Upper lobe of left lung (tissue), 6 donors: ENCODE measurements at regions not wholly inside any gene's neighbourhood (a gene's known extent, or its start where the extent isn't known, plus 50 kb on each side); places are given as distances from the start of the nearest gene placed in this dataset.

Experiments
- ATAC-seq, 2 donors: fragments of 200-7000 bp; cut with Tn5 transposase; one replicate each; pipeline ENCODE4 v1.9.1; 2022; ENCODE audit warnings: mild to moderate bottlenecking in 2 of 2, moderate library complexity in 2 of 2; ENCODE audit not compliant: low FRiP score in 2 of 2
- DNase-seq, 2 donors: peaks; one replicate each; pipeline ENCODE4 v3.0.0-alpha.2; 2019 to 2020
- H3K27ac ChIP-seq, 4 donors: fragments of 200-600 bp; sonication (generic); one replicate each; pipeline ENCODE4 v1.5.1; 2016 to 2019
- H3K27me3 ChIP-seq, 4 donors: fragments of 200-600 bp; sonication (generic); one replicate each; pipeline ENCODE4 v1.5.1; 2017 to 2019
- H3K36me3 ChIP-seq, 4 donors: fragments of 200-600 bp; sonication (generic); one replicate each; pipeline ENCODE4 v1.5.1; 2016 to 2019
- H3K4me1 ChIP-seq, 4 donors: fragments of 200-600 bp; sonication (generic); one replicate each; pipeline ENCODE4 v1.5.1; 2018 to 2019
- H3K4me3 ChIP-seq, 4 donors: fragments of 200-600 bp; sonication (generic); one replicate each; pipeline ENCODE4 v1.5.1; 2017 to 2019; ENCODE audit warnings: mild to moderate bottlenecking in 2 of 4, moderate library complexity in 1 of 4
- H3K9me3 ChIP-seq, 4 donors: fragments of 200-600 bp; sonication (generic); one replicate each; pipeline ENCODE4 v1.5.1; 2018 to 2019
- EP300 ChIP-seq, 4 donors: sonication (generic); formaldehyde crosslinking; IDR thresholded peaks; one replicate each; pipeline ENCODE4 v1.5.1; 2017; ENCODE audit warnings: antibody characterized with exemption in 4 of 4, control low read depth in 2 of 4
- POLR2A ChIP-seq, 4 donors: fragments of 450-650 bp; IDR thresholded peaks; one replicate each; pipeline ENCODE4 v1.5.1; 2016 to 2017; ENCODE audit warnings: antibody characterized with exemption in 4 of 4, mild to moderate bottlenecking in 2 of 4
- POLR2AphosphoS5 ChIP-seq, 2 donors: sonication (generic); formaldehyde crosslinking; IDR thresholded peaks; one replicate each; pipeline ENCODE4 v1.5.1; 2017; ENCODE audit warnings: antibody characterized with exemption in 2 of 2
- WGBS, 2 donors: methylation state at CpG; one replicate each; pipeline ENCODE4 v1.1.5; 2017 to 2018; 5-methylcytosine and 5-hydroxymethylcytosine counted together
- TF ChIP-seq, protein P1 (sequence below), 6 experiments: fragments of 450-650 bp in 4 of 6; fragments of 200-600 bp in 2 of 6; sonication (generic) in 2 of 6; IDR thresholded peaks; one replicate each; pipeline ENCODE4 v1.5.1; 2016 to 2019; ENCODE audit warnings: antibody characterized with exemption in 6 of 6
- donor health status: DM: no; HTN: no; CAD: no; lungs with moderate emphysema.
- donor health status: DM: no; HTN: yes; CAD: no; lungs with severe emphysema.

DNA sequence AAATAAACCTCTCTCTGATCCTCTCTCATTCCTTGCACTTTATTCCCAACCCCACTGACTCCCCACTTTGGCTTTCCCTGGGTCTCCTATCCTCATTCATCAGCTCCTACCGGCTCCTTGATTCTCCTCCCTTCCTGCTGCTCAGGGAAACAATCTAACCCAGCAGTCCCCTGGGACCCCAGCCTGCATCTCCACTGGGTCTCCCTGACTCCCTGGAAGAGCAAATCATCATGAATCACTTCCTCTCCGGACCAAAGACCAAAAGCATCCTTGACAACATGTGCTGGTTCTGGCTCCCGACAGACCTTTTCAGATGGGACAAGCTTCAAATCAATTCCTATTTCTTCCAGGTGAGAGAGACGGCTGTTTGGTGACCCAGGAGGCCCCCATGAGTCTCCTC, 76.6 kb downstream of the HSPB8 start:
- H3K9me3 ChIP-seq: no peaks in the 10 kb centered on the region
- TF ChIP-seq EP300 (IDR thresholded peaks at IDR 0.05) (no peak), POLR2AphosphoS5 (IDR thresholded peaks at IDR 0.05) (no peak)
- TF ChIP-seq, protein P1, sequence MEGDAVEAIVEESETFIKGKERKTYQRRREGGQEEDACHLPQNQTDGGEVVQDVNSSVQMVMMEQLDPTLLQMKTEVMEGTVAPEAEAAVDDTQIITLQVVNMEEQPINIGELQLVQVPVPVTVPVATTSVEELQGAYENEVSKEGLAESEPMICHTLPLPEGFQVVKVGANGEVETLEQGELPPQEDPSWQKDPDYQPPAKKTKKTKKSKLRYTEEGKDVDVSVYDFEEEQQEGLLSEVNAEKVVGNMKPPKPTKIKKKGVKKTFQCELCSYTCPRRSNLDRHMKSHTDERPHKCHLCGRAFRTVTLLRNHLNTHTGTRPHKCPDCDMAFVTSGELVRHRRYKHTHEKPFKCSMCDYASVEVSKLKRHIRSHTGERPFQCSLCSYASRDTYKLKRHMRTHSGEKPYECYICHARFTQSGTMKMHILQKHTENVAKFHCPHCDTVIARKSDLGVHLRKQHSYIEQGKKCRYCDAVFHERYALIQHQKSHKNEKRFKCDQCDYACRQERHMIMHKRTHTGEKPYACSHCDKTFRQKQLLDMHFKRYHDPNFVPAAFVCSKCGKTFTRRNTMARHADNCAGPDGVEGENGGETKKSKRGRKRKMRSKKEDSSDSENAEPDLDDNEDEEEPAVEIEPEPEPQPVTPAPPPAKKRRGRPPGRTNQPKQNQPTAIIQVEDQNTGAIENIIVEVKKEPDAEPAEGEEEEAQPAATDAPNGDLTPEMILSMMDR (IDR thresholded peaks at IDR 0.05): no peak
- peaks cover 5 to 12% (median 10%) of the 10 kb centered on the region in 4 donors for H3K4me1 ChIP-seq
- no peaks in the 10 kb centered on the region for H3K27me3 ChIP-seq
- no peaks in the 10 kb centered on the region for H3K36me3 ChIP-seq
- DNase-seq: no peak
- ATAC-seq: no peak
- WGBS, 2 donors: 81 to 84% methylated on average over 4 of the region's 4 CpGs
- H3K4me3 ChIP-seq: no peak overlapping the region
- H3K27ac ChIP-seq: no peak overlapping the region

DNA sequence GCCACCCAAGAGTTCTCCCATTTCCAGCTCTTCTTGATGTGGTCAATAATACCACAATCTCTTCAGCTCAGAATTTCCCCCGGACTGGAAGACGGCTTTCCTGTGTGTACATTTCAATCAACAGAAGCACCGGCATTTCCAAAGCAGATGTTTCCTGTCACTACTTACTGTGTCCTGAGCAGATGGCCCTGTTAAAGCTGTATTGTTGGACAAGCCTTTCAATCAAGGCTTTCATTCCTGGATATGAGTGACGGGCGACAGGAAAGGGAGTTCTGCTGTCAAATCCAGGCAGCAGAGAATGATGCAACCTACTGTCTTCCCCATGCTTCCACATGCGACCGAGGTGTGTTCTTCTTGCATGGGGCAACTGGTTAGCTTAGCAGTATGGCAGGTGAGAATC, 76.4 kb upstream of the CCDC60 start:
- WGBS, 2 donors: 20 to 36% methylated on average over 6 to 7 of the region's 7 CpGs
- H3K27ac ChIP-seq: peak overlapping the region in 2 of 4 donors; percentile 40 to 59
- H3K9me3 ChIP-seq: no peaks in the 10 kb centered on the region
- H3K4me3 ChIP-seq: no peak overlapping the region
- TF ChIP-seq EP300 (IDR thresholded peaks at IDR 0.05) (peak in 3 of 4 donors; percentile 74 to 98 (median 91)), POLR2A (IDR thresholded peaks at IDR 0.05) (no peak), POLR2AphosphoS5 (IDR thresholded peaks at IDR 0.05) (peak; percentile 90)
- TF ChIP-seq, protein P1 (IDR thresholded peaks at IDR 0.05): no peak
- DNase-seq (peak in 1 of 2 donors; percentile 29), ATAC-seq (peak in 1 of 2 donors; percentile 20)
- H3K4me1 ChIP-seq: peaks cover 5 to 12% (median 10%) of the 10 kb centered on the region in 4 donors
- H3K36me3 ChIP-seq: no peaks in the 10 kb centered on the region
- no peaks in the 10 kb centered on the region for H3K27me3 ChIP-seq

DNA sequence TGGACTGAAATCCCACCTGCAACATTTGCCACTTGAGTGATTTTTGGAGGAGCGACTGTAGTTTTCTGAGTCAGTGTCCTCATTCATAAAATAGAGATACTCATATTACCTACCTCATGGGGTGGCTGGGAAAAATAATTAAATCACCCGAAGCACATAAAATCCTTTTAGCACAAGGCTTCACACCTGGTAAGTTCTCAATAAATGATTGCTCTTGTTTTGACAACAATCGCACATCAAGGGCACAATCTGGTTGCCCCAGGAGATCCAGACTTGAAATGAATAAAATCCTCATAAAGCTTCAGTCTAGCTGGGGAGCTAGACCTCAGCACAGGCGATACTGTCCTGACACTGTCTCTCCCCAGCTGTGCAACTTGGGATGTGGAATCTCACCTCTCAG, 76.0 kb upstream of the CCDC60 start:
- no peaks in the 10 kb centered on the region for H3K36me3 ChIP-seq
- no peak for ATAC-seq
- H3K27ac ChIP-seq: peak overlapping the region in 3 of 4 donors; percentile 29 to 59 (median 40)
- WGBS, 2 donors: 49 to 66% methylated on average over 4 of the region's 4 CpGs
- DNase-seq: no peak
- peaks cover 5 to 12% (median 10%) of the 10 kb centered on the region in 4 donors for H3K4me1 ChIP-seq
- H3K9me3 ChIP-seq: no peaks in the 10 kb centered on the region
- no peak overlapping the region for H3K4me3 ChIP-seq
- TF ChIP-seq POLR2A (IDR thresholded peaks at IDR 0.05) (no peak), EP300 (IDR thresholded peaks at IDR 0.05) (no peak), POLR2AphosphoS5 (IDR thresholded peaks at IDR 0.05) (no peak)
- TF ChIP-seq, protein P1 (IDR thresholded peaks at IDR 0.05): no peak
- H3K27me3 ChIP-seq: no peaks in the 10 kb centered on the region

DNA sequence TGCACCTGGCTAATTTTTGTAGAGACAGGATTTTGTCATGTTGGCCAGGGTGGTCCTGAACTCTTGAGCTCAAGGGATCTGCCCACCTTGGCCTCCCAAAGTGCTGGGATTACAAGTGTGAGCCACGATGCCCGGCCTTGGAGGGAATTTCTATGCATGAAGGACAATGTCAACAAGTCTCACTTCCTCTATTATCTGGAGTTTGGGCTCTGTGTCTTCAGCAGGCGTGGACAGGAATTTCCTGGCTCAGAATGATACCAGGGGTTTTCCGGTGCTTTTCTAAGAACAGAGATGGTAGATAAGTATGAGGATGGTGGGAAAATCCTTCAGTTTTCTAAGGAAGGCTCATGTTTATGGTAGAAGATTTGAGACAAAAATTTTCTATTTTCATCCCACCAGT, 75.0 kb upstream of the CCDC60 start:
- WGBS, 2 donors: 13 to 14% methylated on average over 4 of the region's 4 CpGs
- H3K27ac ChIP-seq: peak overlapping the region in 3 of 4 donors; percentile 42 to 59 (median 43)
- H3K4me3 ChIP-seq: no peak overlapping the region
- H3K4me1 ChIP-seq: peaks cover 5 to 12% (median 10%) of the 10 kb centered on the region in 4 donors
- ATAC-seq (no peak), DNase-seq (no peak)
- H3K9me3 ChIP-seq: no peaks in the 10 kb centered on the region
- H3K36me3 ChIP-seq: no peaks in the 10 kb centered on the region
- H3K27me3 ChIP-seq: no peaks in the 10 kb centered on the region
- TF ChIP-seq EP300 (IDR thresholded peaks at IDR 0.05) (peak in 2 of 4 donors; percentile 89 to 90), POLR2AphosphoS5 (IDR thresholded peaks at IDR 0.05) (peak; percentile 46 to 88), POLR2A (IDR thresholded peaks at IDR 0.05) (no peak)
- TF ChIP-seq, protein P1 (IDR thresholded peaks at IDR 0.05): no peak

DNA sequence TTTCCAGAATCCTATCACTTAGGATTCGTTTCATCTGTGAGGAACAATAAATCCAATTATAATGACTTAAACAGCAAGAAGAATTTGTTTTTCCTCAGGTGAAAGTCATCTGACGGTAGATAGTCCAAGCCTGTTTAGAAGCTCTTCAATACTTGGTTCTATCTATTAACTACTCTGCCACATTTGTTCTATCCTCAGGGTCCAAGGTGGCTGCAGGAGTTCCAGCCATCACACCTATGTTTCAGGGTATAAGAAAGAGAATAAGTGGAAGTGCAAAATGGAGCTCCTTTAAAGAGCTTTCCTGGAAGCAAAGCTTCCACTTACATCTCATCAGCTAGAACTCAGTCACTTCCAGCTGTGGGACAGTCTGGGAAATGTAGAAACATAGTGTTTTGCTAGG, 72.1 kb upstream of the CCDC60 start:
- WGBS, 2 donors: 87 to 88% methylated on average over 2 of the region's 2 CpGs
- Histone ChIP-seq H3K4me1 (peaks cover 5 to 12% (median 10%) of the 10 kb centered on the region in 4 donors), H3K27ac (no peak overlapping the region), H3K4me3 (no peak overlapping the region), H3K36me3 (no peaks in the 10 kb centered on the region), H3K9me3 (peaks cover 0 to 7% (median 0%) of the 10 kb centered on the region in 4 donors), H3K27me3 (no peaks in the 10 kb centered on the region)
- TF ChIP-seq POLR2AphosphoS5 (IDR thresholded peaks at IDR 0.05): no peak
- no peak for TF ChIP-seq EP300 (IDR thresholded peaks at IDR 0.05)
- TF ChIP-seq, protein P1 (IDR thresholded peaks at IDR 0.05): no peak
- TF ChIP-seq POLR2A (IDR thresholded peaks at IDR 0.05): no peak
- no peak for DNase-seq
- no peak for ATAC-seq
